ENCODE measurements at regions not wholly inside any gene's neighbourhood (a gene's known extent, or its start where the extent isn't known, plus 50 kb on each side); places are given as distances from the start of the nearest gene placed in this dataset.
"Not testable (repeated sequence)": the region's sequence is repeated elsewhere in the genome, so short reads cannot be mapped to it uniquely, and the experiment has no call there.

DNA sequence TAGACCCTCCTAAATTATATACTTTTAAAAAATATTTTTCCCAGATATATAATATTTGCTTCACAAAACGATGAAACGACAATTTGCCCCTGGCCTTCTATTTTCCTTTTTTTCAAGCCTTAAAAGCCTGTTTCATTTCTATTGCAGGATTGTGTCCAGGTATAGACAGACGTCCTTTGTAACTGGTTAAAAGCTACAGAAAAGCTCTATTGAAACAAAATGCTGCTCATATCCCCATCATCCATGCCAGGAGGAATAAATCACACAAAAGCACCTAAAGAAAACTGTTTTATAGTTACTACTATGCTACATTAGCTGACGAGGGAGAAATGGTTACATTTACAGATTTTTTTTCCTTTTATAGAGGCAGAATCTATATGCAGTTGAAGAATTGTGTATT is 765.1 kb downstream of the DIAPH3 start:
- no peak overlapping the region for H3K4me3 Mint-ChIP-seq
- DNase-seq (no peak), ATAC-seq (no peak)
- peaks cover 20% of the 10 kb centered on the region for H3K27me3 Mint-ChIP-seq
- H3K27ac Mint-ChIP-seq, result no peak overlapping the region
- peaks cover 3% of the 10 kb centered on the region for H3K36me3 Mint-ChIP-seq (ENCODE audit: low read depth)
- no peaks in the 10 kb centered on the region for H3K9me3 ChIP-seq (ENCODE audit: control insufficient read depth, low read length, poor library complexity, severe bottlenecking)
- no peaks in the 10 kb centered on the region for H3K4me1 Mint-ChIP-seq

DNA sequence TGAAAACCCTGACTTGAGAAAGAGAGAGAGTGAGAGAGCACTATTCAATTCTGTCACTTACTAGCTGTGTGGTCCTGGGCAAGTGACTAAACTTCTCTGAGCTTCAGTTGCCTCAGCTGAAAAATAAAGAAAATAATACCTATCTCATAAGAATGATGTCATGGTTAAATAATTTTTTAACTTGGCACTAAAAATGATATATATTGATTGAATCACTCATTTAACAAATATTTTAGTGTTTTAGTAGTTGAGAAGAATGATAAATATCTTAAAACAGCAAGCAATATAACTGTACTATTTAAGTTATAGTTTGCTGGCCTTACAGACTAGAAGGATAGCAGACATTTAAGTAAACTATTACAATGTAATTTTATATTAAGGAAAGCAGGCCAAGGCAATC is 764.2 kb downstream of the DIAPH3 start:
- H3K4me3 Mint-ChIP-seq, result no peak overlapping the region
- no peaks in the 10 kb centered on the region for H3K9me3 ChIP-seq (ENCODE audit: control insufficient read depth, low read length, poor library complexity, severe bottlenecking)
- H3K36me3 Mint-ChIP-seq (ENCODE audit: low read depth), result peaks cover 3% of the 10 kb centered on the region
- DNase-seq, result no peak
- ATAC-seq, result no peak
- peaks cover 20% of the 10 kb centered on the region for H3K27me3 Mint-ChIP-seq
- H3K4me1 Mint-ChIP-seq, result no peaks in the 10 kb centered on the region
- H3K27ac Mint-ChIP-seq, result no peak overlapping the region

DNA sequence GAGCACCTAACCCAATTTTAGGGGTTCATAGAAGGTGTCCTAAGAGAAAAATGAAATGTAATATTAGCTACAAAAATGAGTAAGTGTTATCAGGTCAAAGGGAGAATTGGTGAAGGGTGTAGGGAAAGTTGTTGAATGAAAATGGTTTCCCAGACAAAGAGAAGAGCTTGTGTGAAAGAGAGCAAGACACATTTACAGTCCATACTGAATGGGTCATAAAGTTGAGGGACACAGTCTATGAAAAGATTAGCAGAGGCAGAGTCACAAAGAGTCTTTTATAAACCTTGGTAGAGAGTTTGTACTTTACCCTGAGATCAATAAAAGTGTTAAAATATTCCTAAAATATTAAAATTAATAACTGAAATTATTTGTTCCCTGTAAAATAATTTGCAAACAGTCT is 759.4 kb downstream of the DIAPH3 start:
- no peaks in the 10 kb centered on the region for H3K4me1 Mint-ChIP-seq
- H3K4me3 Mint-ChIP-seq, result no peak overlapping the region
- peaks cover 9% of the 10 kb centered on the region for H3K9me3 ChIP-seq (ENCODE audit: control insufficient read depth, low read length, poor library complexity, severe bottlenecking)
- peaks cover 6% of the 10 kb centered on the region for H3K27me3 Mint-ChIP-seq
- H3K27ac Mint-ChIP-seq, result no peak overlapping the region
- DNase-seq (no peak), ATAC-seq (no peak)
- H3K36me3 Mint-ChIP-seq (ENCODE audit: low read depth), result peaks cover 3% of the 10 kb centered on the region

DNA sequence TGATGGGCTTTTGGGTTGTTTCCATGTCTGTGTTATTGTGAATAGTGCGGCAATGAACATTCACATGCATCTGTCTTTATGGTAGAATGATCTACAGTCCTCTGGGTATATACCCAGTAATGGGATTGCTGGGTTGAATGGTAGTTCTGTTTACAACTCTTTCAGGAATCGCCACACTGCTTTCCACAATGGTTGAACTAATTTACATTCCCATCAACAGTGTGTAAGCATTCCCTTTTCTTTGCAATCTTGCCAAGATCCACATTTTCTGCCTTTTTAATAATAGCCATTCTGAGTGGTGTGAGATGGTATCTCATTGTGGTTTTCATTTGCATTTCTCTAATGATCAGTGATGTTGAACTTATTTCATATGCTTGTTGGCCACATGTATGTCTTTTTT is 756.5 kb downstream of the DIAPH3 start:
- not testable (repeated sequence) for H3K27me3 Mint-ChIP-seq; H3K9me3 ChIP-seq (ENCODE audit: control insufficient read depth, low read length, poor library complexity, severe bottlenecking); H3K36me3 Mint-ChIP-seq (ENCODE audit: low read depth); H3K4me3 Mint-ChIP-seq; ATAC-seq; DNase-seq; H3K4me1 Mint-ChIP-seq; H3K27ac Mint-ChIP-seq

DNA sequence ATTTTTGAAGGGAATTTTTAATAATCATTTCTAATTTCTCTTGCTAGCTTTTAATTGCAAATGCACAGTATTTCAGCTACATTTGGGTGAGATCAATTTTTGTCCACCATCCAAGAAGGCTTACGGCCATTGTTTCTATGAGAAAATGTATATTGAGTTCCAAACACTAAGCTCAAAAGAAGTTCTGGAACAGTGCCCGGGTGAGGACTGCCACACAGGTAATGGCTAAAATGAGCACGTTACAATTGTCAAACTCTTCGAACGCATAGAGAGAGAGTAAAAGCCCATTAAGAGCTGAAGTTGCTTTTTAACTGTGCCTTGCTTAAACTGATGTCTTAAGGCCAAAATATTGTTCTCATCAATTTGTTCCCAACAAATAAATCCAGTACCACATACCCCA is 755.0 kb downstream of the DIAPH3 start:
- peaks cover 8% of the 10 kb centered on the region for H3K27me3 Mint-ChIP-seq

DNA sequence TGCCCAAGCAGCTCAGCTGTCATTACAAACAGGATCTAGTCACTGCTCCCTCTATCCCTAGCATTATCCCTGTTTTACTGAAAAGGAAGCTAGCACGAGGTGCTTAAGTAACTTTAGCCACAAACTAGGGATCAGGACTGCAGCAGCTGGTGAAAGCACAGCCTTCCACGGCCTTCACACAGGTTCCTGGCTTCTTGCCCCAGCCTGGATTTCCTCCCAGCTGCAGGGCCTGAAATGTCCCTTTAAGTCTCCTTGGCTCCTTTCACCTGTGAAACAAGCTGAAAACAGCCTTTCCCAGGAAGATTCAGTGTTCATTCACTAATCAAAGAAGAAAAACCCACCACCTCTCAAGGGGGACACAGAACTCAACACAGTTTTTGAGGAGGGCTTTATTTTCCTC is 754.5 kb downstream of the DIAPH3 start:
- H3K27me3 Mint-ChIP-seq, result peaks cover 8% of the 10 kb centered on the region
- H3K4me1 Mint-ChIP-seq, result no peaks in the 10 kb centered on the region
- DNase-seq (no peak), ATAC-seq (no peak)
- peaks cover 9% of the 10 kb centered on the region for H3K9me3 ChIP-seq (ENCODE audit: control insufficient read depth, low read length, poor library complexity, severe bottlenecking)
- no peak overlapping the region for H3K27ac Mint-ChIP-seq
- no peak overlapping the region for H3K4me3 Mint-ChIP-seq
- no peaks in the 10 kb centered on the region for H3K36me3 Mint-ChIP-seq (ENCODE audit: low read depth)

More for the DNA sequence above, 755.0 kb downstream of the DIAPH3 start:
- peaks cover 9% of the 10 kb centered on the region for H3K9me3 ChIP-seq (ENCODE audit: control insufficient read depth, low read length, poor library complexity, severe bottlenecking)
- Mint-ChIP-seq H3K27ac (no peak overlapping the region), H3K4me3 (no peak overlapping the region), H3K4me1 (no peaks in the 10 kb centered on the region), H3K36me3 (ENCODE audit: low read depth) (no peaks in the 10 kb centered on the region)
- ATAC-seq (no peak), DNase-seq (no peak)

DNA sequence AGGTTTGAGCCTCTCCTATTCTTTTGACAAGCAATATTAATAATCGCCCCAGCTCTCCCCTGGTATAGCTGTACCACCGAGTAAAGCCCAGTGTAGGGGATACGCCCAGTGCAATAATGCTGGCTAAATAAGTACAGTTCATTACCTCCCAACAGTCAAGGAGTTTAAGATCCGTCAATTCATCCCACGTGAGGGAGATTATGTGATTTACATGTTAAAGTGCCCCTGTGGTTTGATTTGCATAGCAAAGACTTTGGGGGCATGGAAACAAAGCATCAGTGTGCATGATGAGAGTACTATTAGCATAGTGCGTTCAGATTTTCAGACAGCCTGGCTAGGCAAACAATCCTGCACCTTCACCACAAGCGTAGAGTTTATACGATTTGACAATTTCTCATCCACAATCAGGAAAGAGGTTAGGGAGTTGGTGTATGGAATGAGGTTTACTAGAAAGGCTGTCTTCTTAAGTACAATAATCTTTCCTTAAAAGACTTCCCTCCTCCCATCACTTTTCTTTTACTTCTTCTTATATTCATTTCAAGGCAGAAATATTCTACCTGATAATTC is 754.0 kb downstream of the DIAPH3 start:
- Mint-ChIP-seq H3K27me3 (peaks cover 8% of the 10 kb centered on the region), H3K4me3 (no peak overlapping the region), H3K4me1 (no peaks in the 10 kb centered on the region), H3K27ac (no peak overlapping the region), H3K36me3 (ENCODE audit: low read depth) (no peaks in the 10 kb centered on the region)
- H3K9me3 ChIP-seq (ENCODE audit: control insufficient read depth, low read length, poor library complexity, severe bottlenecking), result peaks cover 9% of the 10 kb centered on the region
- no peak for ATAC-seq
- no peak for DNase-seq

DNA sequence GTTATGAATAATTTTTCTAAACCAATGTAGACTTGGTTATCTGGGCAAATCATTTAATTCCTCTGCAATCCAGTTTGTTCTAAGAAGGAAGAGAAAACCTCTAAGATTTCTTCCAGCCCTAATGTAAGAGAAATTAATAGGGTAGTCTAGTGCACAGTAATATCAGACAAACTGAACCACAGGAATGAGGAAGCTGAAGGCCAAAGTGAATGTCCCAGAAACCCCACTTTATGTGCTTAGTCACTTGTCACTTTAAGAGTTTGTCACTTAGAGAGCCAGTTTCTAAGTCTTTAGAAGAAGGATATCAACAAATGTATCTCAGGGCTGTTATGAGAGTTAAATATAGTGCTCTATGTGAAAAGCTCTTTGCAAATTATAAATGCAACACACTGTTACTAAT is 750.6 kb downstream of the DIAPH3 start:
- DNase-seq, result no peak
- ATAC-seq, result no peak
- Mint-ChIP-seq H3K4me1 (no peaks in the 10 kb centered on the region), H3K4me3 (no peak overlapping the region), H3K27me3 (peaks cover 14% of the 10 kb centered on the region), H3K27ac (no peak overlapping the region), H3K36me3 (ENCODE audit: low read depth) (no peaks in the 10 kb centered on the region)
- H3K9me3 ChIP-seq (ENCODE audit: control insufficient read depth, low read length, poor library complexity, severe bottlenecking), result no peaks in the 10 kb centered on the region

DNA sequence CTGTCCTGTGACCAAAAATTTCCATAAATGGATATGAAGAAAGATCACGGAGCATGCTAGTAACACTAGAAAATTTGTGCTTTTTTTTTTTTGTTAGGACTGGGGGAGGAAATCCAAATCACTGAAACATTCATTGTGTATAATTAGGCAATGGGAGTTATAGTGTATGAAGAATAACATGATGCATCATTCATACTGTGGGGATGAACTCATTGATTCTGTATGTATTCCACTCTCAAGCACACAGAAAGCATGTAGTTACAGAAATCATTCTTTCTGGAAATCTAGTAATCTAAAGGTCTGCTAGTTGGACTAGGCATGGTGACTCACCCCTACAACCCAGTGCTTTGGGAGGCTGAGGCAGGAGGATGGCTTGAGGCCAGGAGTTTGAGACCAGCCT is 749.7 kb downstream of the DIAPH3 start:
- DNase-seq (no peak), ATAC-seq (no peak)
- H3K9me3 ChIP-seq (ENCODE audit: control insufficient read depth, low read length, poor library complexity, severe bottlenecking), result no peaks in the 10 kb centered on the region
- Mint-ChIP-seq H3K36me3 (ENCODE audit: low read depth) (no peaks in the 10 kb centered on the region), H3K27ac (no peak overlapping the region), H3K4me1 (no peaks in the 10 kb centered on the region), H3K27me3 (peaks cover 14% of the 10 kb centered on the region), H3K4me3 (no peak overlapping the region)

DNA sequence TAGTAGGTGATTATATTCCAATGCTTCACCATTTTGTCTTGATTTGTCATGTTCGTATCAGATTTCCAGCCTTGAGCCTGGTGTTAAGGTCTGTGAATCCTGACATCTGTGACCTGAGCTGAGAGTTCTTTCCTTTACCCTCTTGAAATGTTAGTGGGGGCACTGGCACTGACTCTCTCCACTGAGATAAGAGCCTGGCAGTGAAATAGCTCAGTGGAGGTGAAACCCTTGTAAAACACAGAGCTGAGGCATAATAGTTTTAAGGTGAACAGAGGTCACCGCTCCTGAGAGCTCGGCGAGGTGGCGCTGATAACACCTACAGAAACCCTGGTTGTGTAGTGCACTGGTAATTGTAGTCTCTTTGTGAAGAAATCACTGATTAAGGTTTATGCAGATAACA is 748.2 kb downstream of the DIAPH3 start:
- H3K4me1 Mint-ChIP-seq, result no peaks in the 10 kb centered on the region
- no peak for ATAC-seq

DNA sequence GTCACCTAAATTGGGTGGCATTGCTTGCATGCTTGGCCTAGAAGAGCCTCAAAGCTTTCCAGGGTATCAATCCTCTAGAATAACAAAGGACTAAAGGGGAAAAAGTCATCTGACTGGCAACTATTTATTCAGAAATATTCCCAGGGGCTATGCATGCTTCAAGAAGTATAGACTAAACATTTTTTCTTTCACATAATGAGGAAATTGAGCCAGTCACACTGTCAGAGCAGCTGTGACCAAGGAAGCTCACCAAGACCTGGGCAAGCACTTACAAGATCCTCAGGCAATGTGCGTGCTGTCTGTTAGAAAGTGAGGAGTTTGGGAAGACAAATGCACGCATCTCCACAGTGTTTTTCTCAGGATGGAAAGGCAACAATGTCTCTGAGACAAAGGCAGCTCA is 747.2 kb downstream of the DIAPH3 start:
- no peak overlapping the region for H3K4me3 Mint-ChIP-seq
- H3K36me3 Mint-ChIP-seq (ENCODE audit: low read depth), result no peaks in the 10 kb centered on the region
- H3K27me3 Mint-ChIP-seq, result peaks cover 14% of the 10 kb centered on the region
- no peak for ATAC-seq
- no peak overlapping the region for H3K27ac Mint-ChIP-seq
- no peak for DNase-seq
- no peaks in the 10 kb centered on the region for H3K4me1 Mint-ChIP-seq
- no peaks in the 10 kb centered on the region for H3K9me3 ChIP-seq (ENCODE audit: control insufficient read depth, low read length, poor library complexity, severe bottlenecking)

More for the DNA sequence above, 748.2 kb downstream of the DIAPH3 start:
- H3K9me3 ChIP-seq (ENCODE audit: control insufficient read depth, low read length, poor library complexity, severe bottlenecking), result no peaks in the 10 kb centered on the region
- DNase-seq, result no peak
- no peak overlapping the region for H3K27ac Mint-ChIP-seq
- no peaks in the 10 kb centered on the region for H3K36me3 Mint-ChIP-seq (ENCODE audit: low read depth)
- no peak overlapping the region for H3K4me3 Mint-ChIP-seq
- peaks cover 14% of the 10 kb centered on the region for H3K27me3 Mint-ChIP-seq

DNA sequence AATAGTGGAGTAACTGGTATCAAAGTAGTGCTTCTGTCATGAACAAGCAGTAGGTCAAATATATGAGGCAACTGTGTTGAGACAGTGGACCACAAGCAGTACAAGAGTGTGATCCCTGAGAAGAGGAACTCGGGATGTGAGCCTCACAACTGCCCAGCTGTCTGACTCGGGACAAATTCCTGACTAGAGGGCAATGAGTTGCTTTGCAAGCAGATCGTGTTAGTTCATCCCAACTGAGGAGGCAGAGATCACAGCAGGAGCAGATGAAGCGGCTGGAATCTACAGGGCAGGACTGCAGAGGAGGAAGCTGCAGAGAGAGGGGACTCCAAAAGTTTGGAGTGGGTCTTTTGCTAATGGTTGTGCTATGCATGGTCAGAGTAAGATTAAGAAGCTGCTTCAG is 741.1 kb downstream of the DIAPH3 start:
- DNase-seq (no peak), ATAC-seq (no peak)
- Mint-ChIP-seq H3K4me1 (no peaks in the 10 kb centered on the region), H3K27ac (no peak overlapping the region), H3K27me3 (peaks cover 16% of the 10 kb centered on the region), H3K4me3 (no peak overlapping the region), H3K36me3 (ENCODE audit: low read depth) (no peaks in the 10 kb centered on the region)
- H3K9me3 ChIP-seq (ENCODE audit: control insufficient read depth, low read length, poor library complexity, severe bottlenecking), result no peaks in the 10 kb centered on the region

DNA sequence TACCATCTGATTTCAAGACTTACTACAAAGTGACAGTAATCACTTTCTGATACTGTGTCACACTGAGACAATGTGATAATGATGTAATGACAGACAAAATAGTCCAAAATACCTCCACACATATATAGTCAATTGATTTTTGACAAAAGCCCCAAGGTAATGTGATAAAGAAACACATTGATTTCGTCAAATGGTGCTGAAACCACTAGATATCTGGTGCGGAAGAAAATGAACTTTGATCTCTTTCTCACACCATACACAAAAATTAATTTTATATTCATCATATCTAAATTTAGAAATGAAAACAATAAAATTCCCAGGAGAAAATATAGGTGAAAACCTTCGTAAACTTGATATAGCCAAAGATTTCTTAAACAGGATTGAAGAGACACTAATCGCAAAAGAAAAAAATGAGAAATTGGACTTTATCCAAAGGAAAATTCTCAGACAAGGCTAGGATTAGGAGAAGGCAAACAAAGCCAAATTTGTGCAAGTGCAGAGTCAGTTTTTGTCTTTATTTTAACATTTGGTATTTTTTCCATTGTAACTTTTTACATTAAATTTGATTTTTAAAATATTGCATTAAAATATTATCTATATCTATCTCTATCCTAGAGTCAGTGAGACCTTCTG is 739.9 kb downstream of the DIAPH3 start:
- DNase-seq, result no peak
- no peak for ATAC-seq
- no peak overlapping the region for H3K4me3 Mint-ChIP-seq

DNA sequence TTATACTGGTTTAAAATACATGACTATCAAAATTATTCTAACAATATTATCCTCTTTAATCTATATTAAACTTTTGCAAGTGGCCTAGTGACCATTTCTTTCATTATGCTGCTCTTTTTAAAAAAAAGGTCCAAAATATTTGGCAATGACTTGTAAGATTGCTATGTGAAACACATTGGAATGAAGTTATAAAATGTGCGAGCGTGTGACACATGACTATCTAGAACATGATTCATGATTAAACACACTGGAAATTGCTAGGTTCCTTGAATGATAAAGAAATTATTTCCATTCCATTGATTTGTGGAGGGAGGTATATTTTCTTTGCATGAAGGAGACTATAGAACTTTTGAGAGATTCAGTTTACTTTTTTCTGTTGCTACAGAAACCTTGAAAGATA is 739.1 kb downstream of the DIAPH3 start:
- no peak for ATAC-seq
- no peaks in the 10 kb centered on the region for H3K36me3 Mint-ChIP-seq (ENCODE audit: low read depth)

More for the DNA sequence above, 739.9 kb downstream of the DIAPH3 start:
- H3K9me3 ChIP-seq (ENCODE audit: control insufficient read depth, low read length, poor library complexity, severe bottlenecking), result no peaks in the 10 kb centered on the region
- peaks cover 16% of the 10 kb centered on the region for H3K27me3 Mint-ChIP-seq
- no peak overlapping the region for H3K27ac Mint-ChIP-seq
- no peaks in the 10 kb centered on the region for H3K4me1 Mint-ChIP-seq
- no peaks in the 10 kb centered on the region for H3K36me3 Mint-ChIP-seq (ENCODE audit: low read depth)

More for the DNA sequence above, 739.1 kb downstream of the DIAPH3 start:
- no peak overlapping the region for H3K4me3 Mint-ChIP-seq
- DNase-seq, result no peak
- no peaks in the 10 kb centered on the region for H3K9me3 ChIP-seq (ENCODE audit: control insufficient read depth, low read length, poor library complexity, severe bottlenecking)
- H3K4me1 Mint-ChIP-seq, result no peaks in the 10 kb centered on the region
- no peak overlapping the region for H3K27ac Mint-ChIP-seq
- H3K27me3 Mint-ChIP-seq, result peaks cover 16% of the 10 kb centered on the region

Measured in T-helper 17 cell (primary cell).